Mesothelial cell of epicardium (in vitro differentiated cells): ENCODE measurements at regions not wholly inside any gene's neighbourhood (a gene's known extent, or its start where the extent isn't known, plus 50 kb on each side); places are given as distances from the start of the nearest gene placed in this dataset.

Experiments used
- DNase-seq, 2 experiments: peaks; one replicate each; pipeline ENCODE4 v3.0.0; 2021; ENCODE audit warnings: low spot score in 2 of 2; ENCODE audit not compliant: unreplicated experiment in 2 of 2
- H3K27ac Mint-ChIP-seq: 2 replicates; pipeline ENCODE4 v1.8.0; 2021; ENCODE audit warnings: mixed read lengths
- H3K27me3 Mint-ChIP-seq: 2 replicates; pipeline ENCODE4 v1.8.0; 2021; ENCODE audit warnings: low read depth, mixed read lengths
- H3K36me3 Mint-ChIP-seq: 2 replicates; pipeline ENCODE4 v1.8.0; 2021; ENCODE audit warnings: mixed read lengths
- H3K4me1 Mint-ChIP-seq: 2 replicates; pipeline ENCODE4 v1.8.0; 2021; ENCODE audit warnings: mixed read lengths
- H3K4me3 Mint-ChIP-seq: 2 replicates; pipeline ENCODE4 v1.8.0; 2021; ENCODE audit warnings: mild to moderate bottlenecking, moderate library complexity, mixed read lengths
- H3K9me3 Mint-ChIP-seq: 2 replicates; pipeline ENCODE4 v1.8.0; 2021; ENCODE audit warnings: mixed read lengths
- CTCF ChIP-seq: fragments of 200-600 bp; sonication (generic); IDR thresholded peaks from one replicate; pipeline ENCODE4 v1.5.0; 2021; ENCODE audit warnings: antibody characterized with exemption; ENCODE audit not compliant: unreplicated experiment

- H3K27me3 Mint-ChIP-seq: no peaks in the 10 kb centered on the region
- H3K9me3 Mint-ChIP-seq: no peaks in the 10 kb centered on the region
- H3K27ac Mint-ChIP-seq: no peak overlapping the region
- TF ChIP-seq CTCF: no peak
- H3K4me3 Mint-ChIP-seq: no peak overlapping the region
- no peaks in the 10 kb centered on the region for H3K36me3 Mint-ChIP-seq
- peaks cover 30% of the 10 kb centered on the region for H3K4me1 Mint-ChIP-seq
- DNase-seq: no peak
Observed at GRCh38 chr9:3674561-3674960, 148.8 kb upstream of the RFX3 start.

- Mint-ChIP-seq H3K27me3 (no peaks in the 10 kb centered on the region), H3K4me3 (no peak overlapping the region), H3K27ac (no peak overlapping the region), H3K4me1 (peaks cover 21% of the 10 kb centered on the region), H3K36me3 (no peaks in the 10 kb centered on the region), H3K9me3 (no peaks in the 10 kb centered on the region)
- no peak for DNase-seq
- no peak for TF ChIP-seq CTCF
Observed at GRCh38 chr9:3672399-3672798, 146.6 kb upstream of the RFX3 start.

GRCh38 chr9:3664044-3664443 is 138.2 kb upstream of the RFX3 start:
- peaks cover 15% of the 10 kb centered on the region for H3K4me1 Mint-ChIP-seq
- no peak for DNase-seq
- no peak overlapping the region for H3K27ac Mint-ChIP-seq
- no peaks in the 10 kb centered on the region for H3K27me3 Mint-ChIP-seq
- H3K4me3 Mint-ChIP-seq: no peak overlapping the region
- TF ChIP-seq CTCF: no peak
- peaks cover 4% of the 10 kb centered on the region for H3K9me3 Mint-ChIP-seq
- no peaks in the 10 kb centered on the region for H3K36me3 Mint-ChIP-seq

GRCh38 chr9:3662671-3663070 is 136.9 kb upstream of the RFX3 start:
- H3K27ac Mint-ChIP-seq: no peak overlapping the region
- H3K36me3 Mint-ChIP-seq: no peaks in the 10 kb centered on the region
- no peaks in the 10 kb centered on the region for H3K27me3 Mint-ChIP-seq
- TF ChIP-seq CTCF: no peak
- H3K4me1 Mint-ChIP-seq: peaks cover 15% of the 10 kb centered on the region
- H3K4me3 Mint-ChIP-seq: no peak overlapping the region
- H3K9me3 Mint-ChIP-seq: peaks cover 4% of the 10 kb centered on the region
- DNase-seq: no peak

- H3K27me3 Mint-ChIP-seq: no peaks in the 10 kb centered on the region
- H3K4me3 Mint-ChIP-seq: no peak overlapping the region
- DNase-seq: no peak
- no peak for TF ChIP-seq CTCF
- H3K36me3 Mint-ChIP-seq: peaks cover 3% of the 10 kb centered on the region
- H3K4me1 Mint-ChIP-seq: peaks cover 15% of the 10 kb centered on the region
- peak overlapping the region; percentile 0 for H3K27ac Mint-ChIP-seq
- H3K9me3 Mint-ChIP-seq: no peaks in the 10 kb centered on the region
Observed at GRCh38 chr9:3660936-3661335, 135.1 kb upstream of the RFX3 start.

GRCh38 chr9:3659647-3660046 is 133.8 kb upstream of the RFX3 start:
- Mint-ChIP-seq H3K27me3 (no peaks in the 10 kb centered on the region), H3K27ac (no peak overlapping the region), H3K4me1 (peaks cover 15% of the 10 kb centered on the region), H3K4me3 (no peak overlapping the region), H3K9me3 (no peaks in the 10 kb centered on the region), H3K36me3 (peaks cover 3% of the 10 kb centered on the region)
- TF ChIP-seq CTCF: no peak
- DNase-seq: no peak
